ENCODE measurements at regions not wholly inside any gene's neighbourhood (a gene's known extent, or its start where the extent isn't known, plus 50 kb on each side); places are given as distances from the start of the nearest gene placed in this dataset.

- intact Hi-C loops (cut with micrococcal nuclease), result no loop called here
These were observed 223.6 kb downstream of the OGFRL1 start for GRCh38 chr6:71512256-71512655.

GRCh38 chr6:71513036-71513435 lies 224.4 kb downstream of the OGFRL1 start:
- intact Hi-C loops (cut with micrococcal nuclease), result no loop called here

- intact Hi-C loops (cut with micrococcal nuclease), result no loop called here
These were observed 234.9 kb downstream of the OGFRL1 start for GRCh38 chr6:71523548-71523947.

- intact Hi-C loops (cut with micrococcal nuclease), result no loop called here
These were observed 235.6 kb downstream of the OGFRL1 start for GRCh38 chr6:71524201-71524600.

GRCh38 chr6:71527886-71528285 lies 239.3 kb downstream of the OGFRL1 start:
- intact Hi-C loops (cut with micrococcal nuclease), result no loop called here

GRCh38 chr6:71529026-71529425 lies 240.4 kb downstream of the OGFRL1 start:
- intact Hi-C loops (cut with micrococcal nuclease), result no loop called here

- intact Hi-C loops (cut with micrococcal nuclease), result loop anchor here (5.0 kb wide), 1 partner anchor 1798 kb away; no protein-coding TSS in a partner anchor
These were observed 241.2 kb downstream of the OGFRL1 start for GRCh38 chr6:71529769-71530168.

GRCh38 chr6:71531006-71531405 lies 242.4 kb downstream of the OGFRL1 start:
- intact Hi-C loops (cut with micrococcal nuclease), result loop anchor here (5.0 kb wide), 1 partner anchor 1796 kb away; no protein-coding TSS in a partner anchor

GRCh38 chr6:71531841-71532240 lies 243.2 kb downstream of the OGFRL1 start:
- intact Hi-C loops (cut with micrococcal nuclease), result loop anchor here (5.0 kb wide), 1 partner anchor 1795 kb away; no protein-coding TSS in a partner anchor

- intact Hi-C loops (cut with micrococcal nuclease), result loop anchor here (1.0 to 5.0 kb wide), 3 partner anchors 551 to 1793 kb away; no protein-coding TSS in a partner anchor
These were observed 245.3 kb downstream of the OGFRL1 start for GRCh38 chr6:71533939-71534379.

GRCh38 chr6:71534921-71535320 lies 246.3 kb downstream of the OGFRL1 start:
- intact Hi-C loops (cut with micrococcal nuclease), result loop anchor here (1.0 to 5.0 kb wide), 3 partner anchors 550 to 1792 kb away; no protein-coding TSS in a partner anchor

- intact Hi-C loops (cut with micrococcal nuclease), result no loop called here
These were observed 249.1 kb downstream of the OGFRL1 start for GRCh38 chr6:71537717-71538116.

- intact Hi-C loops (cut with micrococcal nuclease), result no loop called here
These were observed 255.4 kb downstream of the OGFRL1 start for GRCh38 chr6:71544028-71544427.

GRCh38 chr6:71544906-71545305 lies 256.3 kb downstream of the OGFRL1 start:
- intact Hi-C loops (cut with micrococcal nuclease), result no loop called here

GRCh38 chr6:71545905-71546304 lies 257.3 kb downstream of the OGFRL1 start:
- intact Hi-C loops (cut with micrococcal nuclease), result no loop called here

GRCh38 chr6:71551798-71552197 lies 263.2 kb downstream of the OGFRL1 start:
- intact Hi-C loops (cut with micrococcal nuclease), result no loop called here

- intact Hi-C loops (cut with micrococcal nuclease), result no loop called here
These were observed 267.5 kb downstream of the OGFRL1 start for GRCh38 chr6:71556141-71556540.

GRCh38 chr6:71558974-71559373 lies 270.4 kb downstream of the OGFRL1 start:
- intact Hi-C loops (cut with micrococcal nuclease), result no loop called here

GRCh38 chr6:71567562-71567961 lies 279.0 kb downstream of the OGFRL1 start:
- intact Hi-C loops (cut with micrococcal nuclease), result no loop called here

- intact Hi-C loops (cut with micrococcal nuclease), result no loop called here
These were observed 289.2 kb downstream of the OGFRL1 start for GRCh38 chr6:71577766-71578165.

- intact Hi-C loops (cut with micrococcal nuclease), result no loop called here
These were observed 291.3 kb downstream of the OGFRL1 start for GRCh38 chr6:71579902-71580301.

- intact Hi-C loops (cut with micrococcal nuclease), result no loop called here
These were observed 294.2 kb downstream of the OGFRL1 start for GRCh38 chr6:71582820-71583219.

- intact Hi-C loops (cut with micrococcal nuclease), result no loop called here
These were observed 296.3 kb downstream of the OGFRL1 start for GRCh38 chr6:71584712-71585436.
